GM19372 (cell line): ENCODE measurements at regions not wholly inside any gene's neighbourhood (a gene's known extent, or its start where the extent isn't known, plus 50 kb on each side); places are given as distances from the start of the nearest gene placed in this dataset.
"Not testable (repeated sequence)": the region's sequence is repeated elsewhere in the genome, so short reads cannot be mapped to it uniquely, and the experiment has no call there.

Experiments
- ATAC-seq: cut with Tn5 transposase; IDR thresholded peaks from one replicate; pipeline ENCODE4 v1.9.1; 2021; ENCODE audit warnings: mild to moderate bottlenecking, low read depth, moderate library complexity; ENCODE audit not compliant: unreplicated experiment

DNA sequence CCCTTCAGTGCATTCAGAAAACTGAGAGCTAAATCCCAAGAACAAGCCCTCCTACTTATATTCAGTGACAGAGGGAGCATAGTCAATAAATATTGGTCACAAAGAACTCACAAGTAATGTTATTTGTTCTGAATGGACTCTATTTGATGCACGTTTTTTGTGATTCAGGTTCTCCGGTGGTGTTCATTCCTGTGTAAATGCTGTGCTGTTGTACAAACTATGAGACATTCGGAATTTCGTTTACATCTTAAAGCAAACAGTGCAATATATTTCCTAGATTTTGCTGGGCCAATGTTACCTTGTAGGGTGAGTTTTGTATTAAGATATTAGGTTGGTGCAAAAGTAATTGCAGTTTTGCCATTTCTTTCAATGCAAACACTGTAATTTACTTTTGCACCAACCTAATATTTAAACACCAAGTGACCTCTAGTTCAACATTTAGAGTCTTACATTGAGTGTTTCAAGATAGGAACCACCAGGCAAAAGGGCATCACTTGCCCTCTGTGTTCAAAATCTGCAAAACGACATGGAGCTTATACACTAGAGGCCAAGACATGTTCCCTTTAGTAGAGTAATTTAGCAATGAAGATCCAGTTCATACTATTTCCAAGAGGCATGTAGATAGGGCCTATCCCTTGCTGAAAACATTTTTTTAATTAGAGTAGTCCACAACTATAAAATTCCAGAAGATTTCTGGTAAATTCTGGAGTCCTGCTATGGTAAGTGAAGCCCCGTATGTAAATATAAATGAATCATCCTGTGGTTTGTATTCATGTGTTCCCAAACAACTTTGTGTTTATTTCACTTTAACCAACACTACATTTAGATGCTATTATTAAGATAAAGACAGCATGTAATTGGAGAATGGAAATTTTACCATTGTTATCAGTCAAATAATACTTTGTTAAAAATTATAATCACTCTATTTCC is 444.0 kb upstream of the PTGER4 start:
- ATAC-seq, result no peak

DNA sequence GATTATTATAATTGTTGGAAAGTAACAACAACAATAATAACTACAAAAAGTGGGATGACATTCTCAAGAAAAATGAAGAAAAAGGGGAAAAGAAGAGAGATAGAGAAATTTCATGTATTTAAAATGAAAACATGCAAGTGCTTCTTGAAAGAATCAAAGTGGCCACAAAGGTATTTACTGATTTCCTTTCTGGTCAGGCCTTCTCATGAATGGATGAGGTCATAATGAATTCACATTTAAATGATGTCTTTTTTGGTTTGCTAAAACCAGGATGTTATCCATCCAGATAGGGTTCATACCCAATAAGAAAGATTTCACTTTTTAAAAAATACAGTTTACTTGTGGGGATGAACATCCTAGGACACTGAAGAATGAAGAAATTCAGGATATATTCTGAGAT is 446.4 kb upstream of the PTGER4 start:
- no peak for ATAC-seq

DNA sequence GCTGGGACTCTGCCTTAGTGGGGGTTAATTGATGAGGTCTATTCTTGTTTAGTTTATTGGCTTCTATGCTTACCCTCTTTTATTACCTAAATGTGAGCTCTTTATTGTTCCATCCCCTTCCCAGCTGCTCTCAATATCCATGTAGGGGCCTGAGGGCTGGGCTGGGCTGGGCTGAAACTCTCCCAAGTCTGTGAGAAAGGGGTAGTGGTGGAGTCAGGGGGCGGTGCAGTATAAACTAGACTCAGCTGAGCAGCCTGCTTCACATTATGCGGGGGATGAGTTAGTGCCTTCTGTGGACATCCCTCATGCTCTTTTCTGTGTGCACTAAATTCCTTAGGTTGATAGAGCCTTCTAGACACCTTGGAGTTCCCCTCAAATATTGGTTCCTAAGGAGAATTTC is 451.8 kb upstream of the PTGER4 start:
- ATAC-seq, result no peak

DNA sequence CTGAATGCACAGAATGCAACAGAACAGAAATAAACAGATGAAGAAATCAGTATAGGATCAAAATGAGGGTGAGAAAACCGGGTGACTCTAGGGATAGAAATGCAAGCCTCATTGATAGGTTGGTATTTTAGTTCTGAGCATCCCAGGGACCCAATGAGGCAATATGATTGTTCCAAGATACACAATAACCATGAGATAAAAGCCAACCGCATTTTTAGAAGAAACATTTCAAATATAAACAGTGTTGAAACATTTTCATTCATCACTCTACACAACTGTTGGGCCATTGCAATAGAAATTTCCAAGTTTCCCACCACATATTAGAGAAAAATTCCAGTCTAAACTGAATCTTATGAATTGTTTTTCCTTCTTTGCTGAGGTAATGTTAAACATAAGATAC is 452.3 kb upstream of the PTGER4 start:
- ATAC-seq, result no peak

DNA sequence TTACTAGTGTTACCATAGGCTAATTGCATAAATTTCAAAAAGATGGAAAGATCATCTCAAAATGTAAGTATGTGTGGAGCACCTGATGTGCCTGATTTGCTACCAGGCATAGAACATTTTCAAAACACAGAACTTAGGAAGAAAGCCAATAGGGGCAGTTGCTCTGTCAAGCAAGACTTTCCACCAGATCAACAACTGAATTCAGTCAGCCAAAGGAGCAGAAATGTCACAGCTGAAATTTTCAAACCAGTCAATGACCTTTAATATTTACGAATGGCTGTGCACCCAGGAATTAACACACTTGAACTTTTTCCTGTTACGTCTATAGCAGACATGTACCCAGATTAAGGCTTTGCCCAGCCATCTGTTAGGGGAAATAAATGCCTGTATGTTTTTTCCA is 452.8 kb upstream of the PTGER4 start:
- ATAC-seq, result no peak

DNA sequence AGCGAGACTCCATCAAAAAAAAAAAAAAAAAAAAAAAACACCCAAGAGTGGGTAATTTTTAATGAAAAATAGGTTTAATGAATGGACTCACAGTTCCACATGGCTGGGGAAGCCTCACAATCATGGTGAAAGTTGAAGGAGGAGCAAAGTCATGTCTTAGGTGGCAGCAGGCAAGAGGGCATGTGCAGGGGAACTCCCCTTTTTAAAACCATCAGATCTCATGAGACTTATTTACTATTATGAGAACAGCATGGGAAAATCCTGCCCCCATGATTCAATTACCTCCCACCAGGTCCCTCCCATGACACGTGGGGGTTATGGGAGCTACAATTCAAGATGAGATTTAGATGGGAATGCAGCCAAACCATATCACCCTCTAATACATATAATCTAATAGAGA is 454.6 kb upstream of the PTGER4 start:
- ATAC-seq, result not testable (repeated sequence)

DNA sequence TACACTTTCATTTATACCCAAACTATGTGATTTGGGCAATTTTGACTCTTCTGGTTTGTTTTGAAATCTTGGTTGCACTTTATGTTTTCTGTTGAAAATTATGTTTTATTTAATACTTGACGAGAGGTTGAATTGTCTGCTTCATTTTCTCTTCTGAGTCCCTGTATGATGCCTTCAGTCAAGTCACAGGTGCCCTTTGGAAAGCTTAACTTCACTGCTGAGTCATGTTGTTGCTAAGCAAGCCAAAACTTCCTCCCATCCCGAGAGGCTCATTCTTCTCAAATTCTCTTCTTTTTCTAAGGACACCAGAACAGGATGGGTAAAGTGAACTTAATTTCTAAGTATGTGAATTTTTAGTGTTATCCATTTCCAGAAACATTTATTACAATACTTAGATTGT is 455.3 kb upstream of the PTGER4 start:
- ATAC-seq, result peak; percentile 27

DNA sequence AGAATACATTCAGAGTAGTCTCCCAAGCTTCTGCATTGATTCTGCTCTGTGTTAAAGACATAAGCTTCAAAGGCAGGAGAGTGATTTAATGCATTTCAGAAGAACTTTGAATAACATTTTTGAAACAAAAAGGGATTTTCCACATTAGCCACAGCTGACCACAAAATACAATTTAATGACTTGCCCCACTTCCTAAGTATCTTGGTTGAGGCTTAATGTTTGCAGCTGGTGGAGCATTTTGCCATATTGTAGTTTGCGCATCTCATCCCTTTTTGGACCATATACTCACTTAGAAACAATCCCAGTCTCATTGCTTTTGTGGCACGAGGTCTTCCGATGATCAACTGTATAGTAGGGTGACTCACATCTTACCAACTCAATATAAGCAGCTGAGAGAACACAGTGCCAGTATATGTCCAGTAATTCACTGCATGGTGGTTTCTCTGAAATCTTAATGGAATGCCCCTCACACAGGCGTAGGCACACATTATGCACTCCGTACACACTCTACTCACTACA is 455.8 kb upstream of the PTGER4 start:
- peak; percentile 51 for ATAC-seq

DNA sequence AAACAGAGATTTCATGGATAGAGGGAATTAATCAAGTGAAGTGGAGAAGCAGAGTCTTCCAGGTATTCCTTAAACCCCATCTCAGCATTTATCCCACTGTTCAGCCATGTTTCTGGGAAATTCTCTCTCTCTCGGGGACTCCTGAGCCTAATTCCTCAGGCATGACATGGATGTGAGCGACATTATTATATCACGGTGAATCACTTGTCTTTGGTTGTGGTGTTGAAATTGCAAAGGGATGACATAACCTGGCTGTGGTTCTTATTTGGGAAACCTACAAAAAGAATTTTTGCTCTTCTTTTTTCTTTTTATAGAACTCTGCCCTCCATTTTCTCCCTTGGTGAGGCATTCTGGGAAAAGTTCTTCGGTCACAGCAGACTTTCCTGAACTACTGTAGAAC is 457.9 kb upstream of the PTGER4 start:
- ATAC-seq, result no peak

DNA sequence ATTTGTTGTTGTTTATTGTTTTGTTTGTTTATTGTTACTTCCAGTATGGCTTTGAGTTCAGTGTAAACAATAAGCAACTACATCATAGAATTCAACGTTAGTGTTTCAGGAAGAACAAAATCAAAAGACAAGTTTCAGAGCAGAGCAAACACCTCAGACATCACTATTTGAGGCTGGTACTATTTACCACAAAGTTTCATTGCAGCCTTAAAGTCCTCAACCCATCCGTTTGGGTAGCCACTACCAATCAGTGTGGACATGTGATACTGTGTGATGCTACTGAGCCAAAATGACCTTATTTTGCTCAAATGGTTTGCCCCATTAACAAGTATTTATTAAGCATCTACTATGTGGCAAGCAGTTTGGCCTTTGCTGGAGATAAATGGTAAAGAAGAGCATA is 458.5 kb upstream of the PTGER4 start:
- no peak for ATAC-seq

DNA sequence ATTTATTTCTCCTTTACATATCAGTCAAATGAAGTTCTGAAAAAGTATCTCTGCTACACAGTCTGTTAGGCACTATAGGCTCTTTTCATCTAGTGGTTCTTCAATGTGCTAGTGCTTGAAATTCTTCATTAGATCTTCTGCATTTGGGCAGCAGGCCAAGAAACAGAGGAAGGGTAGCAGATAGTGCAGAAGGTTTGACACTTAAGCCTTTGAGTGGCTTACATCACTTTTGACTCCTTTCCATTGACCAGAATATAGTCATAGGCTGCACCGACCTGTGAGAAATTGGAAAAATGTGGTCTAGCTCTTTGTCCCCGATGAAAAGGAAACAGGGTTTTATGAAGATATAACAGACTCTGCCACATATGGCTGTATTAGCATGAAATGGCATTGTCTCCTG is 459.5 kb upstream of the PTGER4 start:
- no peak for ATAC-seq

DNA sequence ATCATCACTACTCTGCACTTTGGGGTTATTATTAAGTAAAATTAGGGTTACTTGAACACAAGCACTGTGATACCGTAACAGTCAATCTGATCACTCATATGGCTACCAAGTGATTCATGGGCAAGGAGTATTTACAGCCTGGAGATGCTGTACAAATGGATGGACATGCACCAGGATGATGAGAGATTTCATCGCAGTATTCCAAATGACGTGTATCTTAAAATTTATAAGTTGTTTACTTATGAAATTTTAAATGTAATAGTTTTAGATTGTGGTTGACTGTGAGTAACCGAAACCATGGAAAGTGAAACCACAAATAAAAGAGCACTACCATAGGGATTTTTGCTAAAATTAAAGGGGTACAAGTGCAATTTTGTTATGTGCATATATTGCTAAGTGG is 462.2 kb upstream of the PTGER4 start:
- ATAC-seq, result no peak

DNA sequence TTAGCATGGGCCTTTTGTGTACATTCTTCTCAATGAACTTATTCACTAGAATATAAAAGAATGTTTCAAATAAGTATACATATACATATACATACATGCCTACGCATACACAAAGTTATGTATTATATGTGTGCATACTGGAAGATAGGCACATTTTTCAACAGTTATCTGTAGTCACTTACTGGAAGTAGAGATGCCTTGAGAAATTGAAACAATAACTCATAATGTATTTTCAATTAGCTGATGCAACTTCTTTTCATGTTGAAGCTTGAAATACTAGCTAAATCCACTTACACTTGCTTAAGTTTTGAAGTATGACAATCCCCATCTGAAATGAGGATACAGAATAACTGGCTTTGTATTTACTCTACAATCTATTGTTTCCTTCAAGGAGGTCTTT is 469.0 kb upstream of the PTGER4 start:
- ATAC-seq, result no peak

DNA sequence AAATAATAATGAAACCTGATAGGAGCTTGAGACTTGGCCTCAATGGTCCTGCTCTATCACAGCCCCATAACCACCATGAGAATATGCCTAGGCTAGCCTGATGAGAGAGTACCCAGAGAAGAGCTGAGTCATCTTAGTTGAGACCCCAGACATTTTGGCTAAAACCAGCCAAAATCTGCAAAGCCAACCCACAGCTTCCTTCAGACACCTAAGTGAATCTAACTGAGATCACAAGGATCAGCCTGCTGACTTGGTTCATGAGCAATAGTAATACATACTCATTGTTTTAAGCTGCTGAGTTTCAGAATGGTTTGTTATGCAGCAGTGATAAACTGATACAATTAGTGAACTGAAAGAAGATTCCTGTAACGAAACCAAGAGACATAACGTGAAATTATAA is 473.7 kb upstream of the PTGER4 start:
- ATAC-seq, result no peak

DNA sequence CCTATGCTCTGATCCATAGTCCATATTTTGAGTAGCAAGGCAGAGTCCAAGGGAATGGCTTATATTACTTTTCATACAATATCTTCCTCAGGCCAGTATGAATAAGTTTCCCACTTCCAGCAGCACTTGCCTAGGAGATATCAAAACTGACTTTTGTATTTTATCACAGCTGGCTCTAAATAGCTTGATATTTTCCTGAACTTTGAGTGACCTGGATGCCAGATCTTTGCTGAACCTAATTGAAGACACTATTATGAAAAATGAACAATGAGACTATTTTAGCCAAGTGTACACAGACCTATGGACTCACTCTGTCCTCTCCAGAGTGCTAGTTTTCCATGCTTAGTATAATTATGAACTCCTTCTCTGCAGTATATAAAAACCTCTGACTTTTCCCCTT is 475.6 kb upstream of the PTGER4 start:
- ATAC-seq, result no peak

DNA sequence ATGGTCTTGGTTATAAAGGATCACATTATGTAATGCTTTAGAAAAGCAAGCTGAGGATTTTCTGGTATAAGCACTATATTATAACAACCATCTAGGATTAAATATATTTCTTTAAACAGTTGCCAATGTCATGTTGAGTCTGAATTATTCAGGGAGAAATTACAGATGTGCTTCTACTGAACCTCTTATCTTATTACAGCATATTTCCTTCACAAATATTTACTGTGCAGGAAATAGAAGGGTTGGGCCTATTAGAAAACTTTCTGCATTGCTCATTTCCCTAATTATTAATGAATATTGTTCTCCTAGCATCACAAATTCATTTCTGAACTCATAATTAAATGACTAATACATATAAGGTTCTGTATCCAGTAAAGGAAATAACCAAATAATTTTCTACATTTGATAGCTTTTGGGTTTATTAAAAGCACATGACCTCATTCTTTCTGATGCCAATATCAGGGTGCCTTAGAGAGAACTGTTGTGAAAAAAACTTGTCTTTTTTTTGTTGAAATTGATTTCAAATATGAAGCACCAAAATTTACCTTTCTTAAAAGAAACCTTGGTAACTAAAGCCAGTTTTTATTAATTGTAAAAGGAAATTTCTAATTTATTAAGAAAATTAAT is 476.8 kb upstream of the PTGER4 start:
- ATAC-seq, result no peak

DNA sequence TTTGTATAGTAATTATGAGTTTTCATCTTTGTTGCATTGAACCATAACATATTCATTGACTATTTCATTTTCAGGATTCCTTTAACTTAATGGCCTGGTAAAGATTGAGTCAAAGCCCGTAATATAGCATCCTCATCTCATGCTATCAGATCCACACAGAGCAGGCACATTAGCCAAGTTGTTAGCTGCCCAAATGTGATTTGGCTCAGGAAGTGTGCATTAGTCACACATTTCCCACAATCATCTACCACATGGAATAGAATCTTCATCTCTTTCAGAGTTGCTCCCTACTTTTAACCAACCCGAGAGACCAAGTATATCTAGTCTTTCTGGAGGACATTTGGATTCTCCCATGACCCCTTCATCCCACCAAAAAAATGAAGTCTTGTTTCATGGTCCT is 481.0 kb upstream of the PTGER4 start:
- no peak for ATAC-seq

DNA sequence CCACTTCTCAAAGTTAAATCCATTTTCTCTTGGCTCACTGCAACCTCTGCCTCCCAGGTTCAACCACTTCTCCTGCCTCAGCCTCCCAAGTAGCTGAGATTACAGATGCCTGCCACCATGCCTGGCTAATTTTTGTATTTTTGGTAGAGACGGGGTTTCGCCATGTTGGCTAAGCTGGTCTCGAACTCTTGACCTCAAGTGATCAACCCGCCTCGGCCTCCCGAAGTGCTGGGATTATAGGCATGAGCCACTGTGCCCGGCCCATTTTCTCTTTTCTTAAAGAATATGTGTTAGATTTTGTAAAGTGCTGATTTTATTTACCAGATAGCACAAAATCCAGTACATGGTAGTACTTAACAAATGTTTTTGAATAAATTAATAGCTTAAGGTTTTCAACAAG is 484.1 kb upstream of the PTGER4 start:
- ATAC-seq, result not testable (repeated sequence)

DNA sequence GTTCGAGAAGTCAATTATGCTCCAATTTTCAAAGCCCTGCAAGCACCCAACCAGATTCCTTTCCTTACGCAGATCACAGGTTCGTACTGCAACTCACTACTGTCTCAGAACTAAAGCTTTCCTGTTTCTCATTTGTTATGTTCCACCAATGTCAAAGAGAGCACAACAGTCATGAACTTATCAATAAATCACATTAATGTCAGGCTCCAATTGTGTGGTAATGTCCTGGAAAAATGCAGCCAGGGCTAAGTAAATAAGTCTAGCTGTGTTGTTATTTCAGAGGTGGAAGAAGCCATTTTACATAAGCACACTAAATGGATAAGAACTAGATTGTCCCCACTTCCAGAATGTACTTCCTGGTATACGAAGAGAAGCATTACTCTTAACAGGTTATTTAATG is 488.6 kb upstream of the PTGER4 start:
- ATAC-seq, result no peak

DNA sequence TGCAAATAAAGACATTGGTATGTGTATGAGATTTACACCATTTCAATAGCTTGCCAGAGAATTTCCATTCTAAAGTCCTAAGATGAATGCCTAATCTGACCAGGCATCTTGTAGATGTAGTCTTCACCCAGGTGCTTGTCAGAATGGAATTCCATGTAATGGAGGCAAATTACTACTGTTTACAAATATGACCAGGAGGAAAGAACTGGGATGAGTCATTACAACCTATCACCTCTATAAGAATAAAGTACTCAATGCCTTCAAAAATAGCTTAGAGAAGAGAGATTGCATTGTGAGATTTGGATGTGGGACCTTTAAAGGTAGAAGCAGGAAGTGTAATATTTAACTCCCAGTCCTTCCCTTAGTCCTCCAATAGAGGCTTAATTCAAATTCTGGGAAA is 507.0 kb upstream of the PTGER4 start:
- ATAC-seq, result no peak

DNA sequence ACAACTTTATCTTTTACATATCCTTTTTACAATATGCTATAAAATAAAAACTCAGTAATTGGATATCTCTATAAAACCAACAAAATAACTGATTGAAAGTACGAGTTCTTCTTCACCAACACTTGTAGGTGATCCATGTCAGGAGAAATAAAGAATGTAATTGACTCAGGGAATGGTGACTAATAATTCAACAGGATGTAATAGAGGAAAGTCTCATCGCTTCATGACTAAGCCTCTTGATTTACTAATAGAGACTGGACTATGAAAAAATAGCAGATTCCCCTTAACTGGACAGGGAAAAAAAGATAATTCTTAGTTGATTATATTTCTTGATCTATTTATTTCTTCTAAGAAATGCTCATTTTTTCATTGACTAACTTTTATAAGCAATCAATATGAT is 507.7 kb upstream of the PTGER4 start:
- no peak for ATAC-seq

DNA sequence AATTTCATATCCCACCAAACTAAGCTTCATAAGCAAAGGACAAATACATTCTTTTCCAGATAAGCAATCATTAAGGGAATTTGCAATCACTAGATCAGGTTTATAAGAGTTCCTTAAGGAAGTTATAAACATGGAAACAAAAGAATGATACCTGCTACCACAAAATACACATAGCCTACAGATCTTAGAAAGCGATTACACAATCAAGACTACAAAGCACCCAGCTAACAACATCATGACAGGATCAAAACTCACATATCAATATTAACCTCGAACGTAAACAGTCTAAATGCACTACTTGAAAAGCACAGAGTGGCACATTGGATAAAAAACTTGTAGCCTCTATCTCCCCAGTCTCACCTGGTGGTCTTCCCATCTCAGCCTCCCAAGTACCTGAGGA is 512.4 kb upstream of the PTGER4 start:
- ATAC-seq, result no peak
